ENCODE measurements at regions not wholly inside any gene's neighbourhood (a gene's known extent, or its start where the extent isn't known, plus 50 kb on each side); places are given as distances from the start of the nearest gene placed in this dataset.

DNA sequence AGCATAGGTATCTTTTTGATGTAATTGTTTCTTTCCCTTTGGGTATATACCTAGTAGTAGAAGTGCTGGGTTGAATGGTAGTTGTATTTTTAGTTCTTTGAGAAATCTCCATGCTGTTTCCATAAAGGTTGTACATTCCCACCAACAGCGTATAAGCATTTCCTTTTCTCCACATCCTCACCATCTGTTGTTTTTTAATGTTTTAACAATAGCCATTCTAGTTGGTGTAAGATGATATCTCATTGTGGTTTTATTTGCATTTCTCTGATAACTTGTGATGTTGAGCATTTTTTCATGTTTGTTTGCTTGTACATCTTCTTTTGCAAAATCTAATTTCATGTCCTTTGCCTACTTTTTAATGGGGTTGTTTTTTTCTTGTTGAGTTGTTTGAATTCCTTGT, 80.0 kb upstream of the TMC3 start:
- TF ChIP-seq, protein P1, sequence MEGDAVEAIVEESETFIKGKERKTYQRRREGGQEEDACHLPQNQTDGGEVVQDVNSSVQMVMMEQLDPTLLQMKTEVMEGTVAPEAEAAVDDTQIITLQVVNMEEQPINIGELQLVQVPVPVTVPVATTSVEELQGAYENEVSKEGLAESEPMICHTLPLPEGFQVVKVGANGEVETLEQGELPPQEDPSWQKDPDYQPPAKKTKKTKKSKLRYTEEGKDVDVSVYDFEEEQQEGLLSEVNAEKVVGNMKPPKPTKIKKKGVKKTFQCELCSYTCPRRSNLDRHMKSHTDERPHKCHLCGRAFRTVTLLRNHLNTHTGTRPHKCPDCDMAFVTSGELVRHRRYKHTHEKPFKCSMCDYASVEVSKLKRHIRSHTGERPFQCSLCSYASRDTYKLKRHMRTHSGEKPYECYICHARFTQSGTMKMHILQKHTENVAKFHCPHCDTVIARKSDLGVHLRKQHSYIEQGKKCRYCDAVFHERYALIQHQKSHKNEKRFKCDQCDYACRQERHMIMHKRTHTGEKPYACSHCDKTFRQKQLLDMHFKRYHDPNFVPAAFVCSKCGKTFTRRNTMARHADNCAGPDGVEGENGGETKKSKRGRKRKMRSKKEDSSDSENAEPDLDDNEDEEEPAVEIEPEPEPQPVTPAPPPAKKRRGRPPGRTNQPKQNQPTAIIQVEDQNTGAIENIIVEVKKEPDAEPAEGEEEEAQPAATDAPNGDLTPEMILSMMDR (IDR thresholded peaks at IDR 0.05): no peak
- TF ChIP-seq SMAD3 (CRISPR knock-in tag; IDR thresholded peaks at IDR 0.05; ENCODE audit: borderline replicate concordance) (no peak), NFYB (CRISPR knock-in tag; conservative IDR thresholded peaks at IDR 0.05; ENCODE audit: low read depth) (no peak), IRF1 (CRISPR knock-in tag; IDR thresholded peaks at IDR 0.05) (no peak), ATF3 (CRISPR knock-in tag; conservative IDR thresholded peaks at IDR 0.05) (no peak), ZNF263 (CRISPR knock-in tag; IDR thresholded peaks at IDR 0.05; ENCODE audit: low read depth) (no peak), ZNF121 (CRISPR knock-in tag; IDR thresholded peaks at IDR 0.05) (no peak)
